ENCODE measurements at regions not wholly inside any gene's neighbourhood (a gene's known extent, or its start where the extent isn't known, plus 50 kb on each side); places are given as distances from the start of the nearest gene placed in this dataset.

GRCh38 chr10:78969719-78970118, 99.0 kb upstream of the ZMIZ1 start:
- no peak for DNase-seq (ENCODE audit: low read depth, low spot score)
- H3K27ac ChIP-seq = no peak overlapping the region

- DNase-seq (ENCODE audit: low read depth, low spot score) = no peak
- H3K27ac ChIP-seq = no peak overlapping the region
Observed at GRCh38 chr10:78970261-78970660, 98.5 kb upstream of the ZMIZ1 start.

GRCh38 chr10:78971094-78971682, 97.6 kb upstream of the ZMIZ1 start:
- no peak for DNase-seq (ENCODE audit: low read depth, low spot score)
- no peak overlapping the region for H3K27ac ChIP-seq

- no peak for DNase-seq (ENCODE audit: low read depth, low spot score)
- peak overlapping the region; percentile 77 for H3K27ac ChIP-seq
Observed at GRCh38 chr10:78972160-78972946, 96.4 kb upstream of the ZMIZ1 start.

GRCh38 chr10:78972947-78973900, 95.5 kb upstream of the ZMIZ1 start:
- H3K27ac ChIP-seq = peak overlapping the region; percentile 77
- DNase-seq (ENCODE audit: low read depth, low spot score) = peak; percentile 61

GRCh38 chr10:78973901-78974616, 94.7 kb upstream of the ZMIZ1 start:
- H3K27ac ChIP-seq = peak overlapping the region; percentile 77
- no peak for DNase-seq (ENCODE audit: low read depth, low spot score)

- H3K27ac ChIP-seq = peak overlapping the region; percentile 77
- peak; percentile 29 for DNase-seq (ENCODE audit: low read depth, low spot score)
Observed at GRCh38 chr10:78974617-78975317, 94.0 kb upstream of the ZMIZ1 start.

- no peak overlapping the region for H3K27ac ChIP-seq
- DNase-seq (ENCODE audit: low read depth, low spot score) = no peak
Observed at GRCh38 chr10:78975926-78976325, 92.8 kb upstream of the ZMIZ1 start.

GRCh38 chr10:78976825-78977755, 91.7 kb upstream of the ZMIZ1 start:
- no peak for DNase-seq (ENCODE audit: low read depth, low spot score)
- no peak overlapping the region for H3K27ac ChIP-seq

- H3K27ac ChIP-seq = no peak overlapping the region
- DNase-seq (ENCODE audit: low read depth, low spot score) = no peak
Observed at GRCh38 chr10:78979938-78980337, 88.8 kb upstream of the ZMIZ1 start.

- no peak for DNase-seq (ENCODE audit: low read depth, low spot score)
- H3K27ac ChIP-seq = no peak overlapping the region
Observed at GRCh38 chr10:78980354-78980753, 88.4 kb upstream of the ZMIZ1 start.

GRCh38 chr10:78980815-78981214, 88.0 kb upstream of the ZMIZ1 start:
- no peak overlapping the region for H3K27ac ChIP-seq
- no peak for DNase-seq (ENCODE audit: low read depth, low spot score)

- H3K27ac ChIP-seq = no peak overlapping the region
- no peak for DNase-seq (ENCODE audit: low read depth, low spot score)
Observed at GRCh38 chr10:78981257-78981969, 87.4 kb upstream of the ZMIZ1 start.

GRCh38 chr10:78981970-78982281, 86.8 kb upstream of the ZMIZ1 start:
- no peak for DNase-seq (ENCODE audit: low read depth, low spot score)
- H3K27ac ChIP-seq = no peak overlapping the region

GRCh38 chr10:78982726-78983125, 86.0 kb upstream of the ZMIZ1 start:
- DNase-seq (ENCODE audit: low read depth, low spot score) = no peak
- no peak overlapping the region for H3K27ac ChIP-seq

GRCh38 chr10:78983608-78984007, 85.2 kb upstream of the ZMIZ1 start:
- DNase-seq (ENCODE audit: low read depth, low spot score) = no peak
- no peak overlapping the region for H3K27ac ChIP-seq

GRCh38 chr10:78985973-78986818, 82.6 kb upstream of the ZMIZ1 start:
- no peak overlapping the region for H3K27ac ChIP-seq
- no peak for DNase-seq (ENCODE audit: low read depth, low spot score)
